ENCODE measurements at regions not wholly inside any gene's neighbourhood (a gene's known extent, or its start where the extent isn't known, plus 50 kb on each side); places are given as distances from the start of the nearest gene placed in this dataset.

GRCh38 chr10:2957785-2958184, 109.6 kb upstream of the PFKP start:
- ATAC-seq (no peak), DNase-seq (no peak)
- intact Hi-C loops (cut with micrococcal nuclease): no loop called here

- intact Hi-C loops (cut with micrococcal nuclease): no loop called here
- no peak for DNase-seq
- no peak for ATAC-seq
Measured at GRCh38 chr10:2955064-2955463, 112.3 kb upstream of the PFKP start.

- ATAC-seq: no peak
- intact Hi-C loops (cut with micrococcal nuclease): no loop called here
Measured at GRCh38 chr10:2953495-2953894, 113.9 kb upstream of the PFKP start.

GRCh38 chr10:2951235-2951835, 116.0 kb upstream of the PFKP start:
- intact Hi-C loops (cut with micrococcal nuclease): no loop called here
- no peak for DNase-seq
- no peak for ATAC-seq

More at GRCh38 chr10:2953495-2953894, 113.9 kb upstream of the PFKP start:
- no peak for DNase-seq

- intact Hi-C loops (cut with micrococcal nuclease): no loop called here
- DNase-seq: no peak
- no peak for ATAC-seq
Measured at GRCh38 chr10:2950546-2950945, 116.8 kb upstream of the PFKP start.

GRCh38 chr10:2949948-2950354, 117.4 kb upstream of the PFKP start:
- ATAC-seq: no peak
- intact Hi-C loops (cut with micrococcal nuclease): no loop called here

GRCh38 chr10:2949221-2949947, 118.0 kb upstream of the PFKP start:
- intact Hi-C loops (cut with micrococcal nuclease): no loop called here
- DNase-seq (no peak), ATAC-seq (no peak)

More at GRCh38 chr10:2949948-2950354, 117.4 kb upstream of the PFKP start:
- no peak for DNase-seq

- no peak for DNase-seq
- no peak for ATAC-seq
- intact Hi-C loops (cut with micrococcal nuclease): no loop called here
Measured at GRCh38 chr10:2948127-2948854, 119.1 kb upstream of the PFKP start.

GRCh38 chr10:2944788-2945187, 122.6 kb upstream of the PFKP start:
- ATAC-seq: no peak
- no peak for DNase-seq
- intact Hi-C loops (cut with micrococcal nuclease): no loop called here

- no peak for ATAC-seq
- DNase-seq: no peak
- intact Hi-C loops (cut with micrococcal nuclease): no loop called here
Measured at GRCh38 chr10:2943932-2944614, 123.3 kb upstream of the PFKP start.

GRCh38 chr10:2942938-2943337, 124.4 kb upstream of the PFKP start:
- ATAC-seq (no peak), DNase-seq (no peak)
- intact Hi-C loops (cut with micrococcal nuclease): no loop called here

GRCh38 chr10:2938869-2939268, 128.5 kb upstream of the PFKP start:
- ATAC-seq (no peak), DNase-seq (no peak)
- intact Hi-C loops (cut with micrococcal nuclease): no loop called here

- intact Hi-C loops (cut with micrococcal nuclease): no loop called here
- no peak for DNase-seq
Measured at GRCh38 chr10:2936816-2937215, 130.5 kb upstream of the PFKP start.

GRCh38 chr10:2935647-2936386, 131.5 kb upstream of the PFKP start:
- ATAC-seq (no peak), DNase-seq (no peak)
- intact Hi-C loops (cut with micrococcal nuclease): no loop called here

More at GRCh38 chr10:2936816-2937215, 130.5 kb upstream of the PFKP start:
- no peak for ATAC-seq

- intact Hi-C loops (cut with micrococcal nuclease): no loop called here
- ATAC-seq (no peak), DNase-seq (no peak)
Measured at GRCh38 chr10:2933924-2934323, 133.4 kb upstream of the PFKP start.

GRCh38 chr10:2933519-2933918, 133.8 kb upstream of the PFKP start:
- DNase-seq (no peak), ATAC-seq (no peak)
- intact Hi-C loops (cut with micrococcal nuclease): no loop called here

- intact Hi-C loops (cut with micrococcal nuclease): no loop called here
- DNase-seq (no peak), ATAC-seq (no peak)
Measured at GRCh38 chr10:2933071-2933470, 134.3 kb upstream of the PFKP start.

- intact Hi-C loops (cut with micrococcal nuclease): loop anchor here (5.0 kb wide), 1 partner anchor 113 kb away; no protein-coding TSS in a partner anchor
- DNase-seq (no peak), ATAC-seq (no peak)
Measured at GRCh38 chr10:2929480-2930258, 137.7 kb upstream of the PFKP start.

Measured in left ventricle myocardium superior (tissue), 1 donor.